BE2C (cell line): ENCODE measurements at regions not wholly inside any gene's neighbourhood (a gene's known extent, or its start where the extent isn't known, plus 50 kb on each side); places are given as distances from the start of the nearest gene placed in this dataset.
"Not testable (repeated sequence)": the region's sequence is repeated elsewhere in the genome, so short reads cannot be mapped to it uniquely, and the experiment has no call there.

Experiments
- DNase-seq: peaks from one replicate; pipeline ENCODE4 v3.0.0-alpha.2; 2020
- H3K27me3 ChIP-seq: fragments of 250-450 bp; sonication (Bioruptor Pico); 2 replicates; pipeline ENCODE4 v1.5.1; 2020; ENCODE audit warnings: mild to moderate bottlenecking
- H3K36me3 ChIP-seq: fragments of 250-450 bp; sonication (Bioruptor Pico); 2 replicates; pipeline ENCODE4 v1.5.1; 2020; ENCODE audit warnings: mild to moderate bottlenecking
- H3K4me1 ChIP-seq: fragments of 250-450 bp; sonication (Bioruptor Pico); 2 replicates; pipeline ENCODE4 v1.5.1; 2020
- H3K4me3 ChIP-seq: 2 replicates; pipeline ENCODE4 v1.5.1; 2011; ENCODE audit warnings: low read depth, low read length
- H3K9me3 ChIP-seq: fragments of 250-450 bp; sonication (Bioruptor Pico); 2 replicates; pipeline ENCODE4 v1.5.1; 2020
- CTCF ChIP-seq: IDR thresholded peaks from 2 replicates; pipeline ENCODE4 v1.5.1; 2012; ENCODE audit warnings: mild to moderate bottlenecking, low read depth, low read length

- H3K27me3 ChIP-seq: peaks cover 3% of the 10 kb centered on the region; the same call in 1 of the 2 replicates
- no peak for DNase-seq
- H3K4me3 ChIP-seq: no peak overlapping the region
- no peaks in the 10 kb centered on the region for H3K4me1 ChIP-seq
- no peaks in the 10 kb centered on the region; the same call in 1 of the 2 replicates for H3K9me3 ChIP-seq
- H3K36me3 ChIP-seq: no peaks in the 10 kb centered on the region
- TF ChIP-seq CTCF: no peak
These were observed 95.0 kb upstream of the MAP3K7 start for GRCh38 chr6:90681863-90682262.

- Histone ChIP-seq H3K27me3 (peaks cover 24% of the 10 kb centered on the region), H3K4me3 (no peak overlapping the region), H3K36me3 (no peaks in the 10 kb centered on the region), H3K4me1 (no peaks in the 10 kb centered on the region), H3K9me3 (no peaks in the 10 kb centered on the region; the same call in 1 of the 2 replicates)
- TF ChIP-seq CTCF: no peak
- no peak for DNase-seq
These were observed 91.3 kb upstream of the MAP3K7 start for GRCh38 chr6:90678049-90678779.

GRCh38 chr6:90677440-90677839 lies 90.6 kb upstream of the MAP3K7 start:
- Histone ChIP-seq H3K36me3 (no peaks in the 10 kb centered on the region), H3K9me3 (no peaks in the 10 kb centered on the region; the same call in 1 of the 2 replicates), H3K4me1 (no peaks in the 10 kb centered on the region), H3K4me3 (no peak overlapping the region), H3K27me3 (peaks cover 24% of the 10 kb centered on the region)
- no peak for DNase-seq
- TF ChIP-seq CTCF: no peak

GRCh38 chr6:90676516-90677300 lies 89.8 kb upstream of the MAP3K7 start:
- DNase-seq: no peak
- H3K9me3 ChIP-seq: no peaks in the 10 kb centered on the region; the same call in 1 of the 2 replicates

GRCh38 chr6:90675107-90675506 lies 88.2 kb upstream of the MAP3K7 start:
- not testable (repeated sequence) for H3K4me1 ChIP-seq, H3K4me3 ChIP-seq, H3K36me3 ChIP-seq, H3K9me3 ChIP-seq, DNase-seq
- H3K27me3 ChIP-seq: peaks cover 24% of the 10 kb centered on the region

More at GRCh38 chr6:90676516-90677300, 89.8 kb upstream of the MAP3K7 start:
- no peaks in the 10 kb centered on the region for H3K4me1 ChIP-seq
- H3K4me3 ChIP-seq: no peak overlapping the region
- no peaks in the 10 kb centered on the region for H3K36me3 ChIP-seq
- peaks cover 24% of the 10 kb centered on the region for H3K27me3 ChIP-seq
- no peak for TF ChIP-seq CTCF

- H3K4me3 ChIP-seq, DNase-seq, H3K4me1 ChIP-seq, H3K36me3 ChIP-seq, H3K9me3 ChIP-seq: not testable (repeated sequence)
- peaks cover 24% of the 10 kb centered on the region for H3K27me3 ChIP-seq
These were observed 87.2 kb upstream of the MAP3K7 start for GRCh38 chr6:90674077-90674476.

GRCh38 chr6:90669846-90670245 lies 83.0 kb upstream of the MAP3K7 start:
- Histone ChIP-seq H3K36me3 (no peaks in the 10 kb centered on the region), H3K4me1 (no peaks in the 10 kb centered on the region), H3K9me3 (no peaks in the 10 kb centered on the region), H3K27me3 (peaks cover 4% of the 10 kb centered on the region), H3K4me3 (no peak overlapping the region)
- DNase-seq: no peak
- no peak for TF ChIP-seq CTCF
